ENCODE measurements at regions not wholly inside any gene's neighbourhood (a gene's known extent, or its start where the extent isn't known, plus 50 kb on each side); places are given as distances from the start of the nearest gene placed in this dataset.

DNA sequence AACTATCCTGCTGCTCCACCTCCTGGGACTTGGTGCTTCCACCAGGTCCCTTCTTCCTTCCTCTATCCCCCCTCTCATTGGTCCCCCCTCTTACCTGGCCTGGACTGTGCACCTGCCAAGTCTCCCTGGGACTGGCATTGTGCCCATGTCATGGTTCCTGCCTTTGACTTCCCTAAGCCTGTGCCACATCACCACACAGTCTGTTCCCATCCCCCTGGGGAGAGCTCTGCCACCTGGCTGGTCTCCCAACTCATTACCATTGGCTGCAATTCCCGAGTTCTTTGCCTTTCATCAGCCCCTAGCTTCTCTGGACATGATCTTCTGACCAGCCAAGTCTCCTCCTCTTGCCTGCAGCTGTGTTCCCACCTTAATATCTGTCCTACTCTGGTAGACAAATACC lies 180.3 kb downstream of the SREK1 start:
- H3K27me3 ChIP-seq (ENCODE audit: insufficient read depth, low read length): no peaks in the 10 kb centered on the region
- H3K23ac ChIP-seq (ENCODE audit: insufficient read length, low read depth, low read length): no peak overlapping the region
- no peak overlapping the region for H3K4me3 Mint-ChIP-seq
- H3K4me1 Mint-ChIP-seq: peaks cover 3 to 5% of the 10 kb centered on the region in 2 experiments; a peak in 3 of 4 replicates
- H3K23me2 ChIP-seq (ENCODE audit: insufficient read length, low read depth, low read length, poor library complexity, severe bottlenecking): no peaks in the 10 kb centered on the region
- H3K56ac ChIP-seq (ENCODE audit: insufficient read length, low read depth, low read length): no peak overlapping the region
- H3K9ac ChIP-seq (ENCODE audit: extremely low read depth, insufficient read length, low read length): no peak overlapping the region
- no peak overlapping the region for H2BK15ac ChIP-seq (ENCODE audit: low read depth, low read length)
- no peaks in the 10 kb centered on the region for H3K79me1 ChIP-seq (ENCODE audit: insufficient read depth, low read depth, low read length, poor library complexity, severe bottlenecking)
- H4K91ac ChIP-seq (ENCODE audit: insufficient read length, low read depth, low read length): no peak overlapping the region
- H2AK5ac ChIP-seq (ENCODE audit: insufficient read length, low read length): no peak overlapping the region
- no peak overlapping the region for H2AFZ ChIP-seq (ENCODE audit: low read length)
- no peak overlapping the region for H3K4me2 ChIP-seq (ENCODE audit: insufficient read depth, insufficient read length, low read length)
- H3K36me3 Mint-ChIP-seq (ENCODE audit: insufficient read depth in 1 of 3, low read depth in 3 of 3): no peaks in the 10 kb centered on the region; a peak in 1 of 7 replicates
- no peak overlapping the region for H4K5ac ChIP-seq (ENCODE audit: insufficient read length, low read depth, low read length)
- WGBS (ENCODE audit: extremely low coverage, insufficient read length, low lambda C conversion rate): no CpG with 5 or more reads among the region's 1 CpG
- no peaks in the 10 kb centered on the region; a peak in 2 of 5 replicates for H3K9me3 Mint-ChIP-seq
- no peak overlapping the region for H3K18ac ChIP-seq (ENCODE audit: insufficient read length, low read depth, low read length)
- no peak for TF ChIP-seq CTCF (conservative IDR thresholded peaks at IDR 0.05)
- H4K8ac ChIP-seq (replicated peaks; ENCODE audit: insufficient read length, low read depth, low read length): no peak overlapping the region
- no peak overlapping the region for H2BK20ac ChIP-seq (ENCODE audit: low read depth, low read length, poor library complexity, severe bottlenecking)
- H3K27me3 Mint-ChIP-seq (ENCODE audit: low read depth): peaks cover 5% of the 10 kb centered on the region
- no peak overlapping the region for H2BK5ac ChIP-seq (ENCODE audit: insufficient read length, low read length)
- H2BK120ac ChIP-seq (ENCODE audit: low read depth, low read length, poor library complexity, severe bottlenecking): no peak overlapping the region
- no peak for DNase-seq
- no peak overlapping the region for H3K14ac ChIP-seq (ENCODE audit: insufficient read depth, low read length)
- no peak overlapping the region for H3K4ac ChIP-seq (ENCODE audit: low read depth, low read length)
- no peaks in the 10 kb centered on the region for H3K9me3 ChIP-seq (ENCODE audit: control insufficient read depth, low read depth, low read length)
- H3K27ac Mint-ChIP-seq: peak overlapping the region in 1 of 3 experiments; percentile 88; a peak in 1 of 7 replicates
- no peaks in the 10 kb centered on the region for H4K20me1 ChIP-seq (ENCODE audit: control insufficient read depth, insufficient read depth, insufficient read length)
- no peak overlapping the region for H3K27ac ChIP-seq (ENCODE audit: insufficient read length, low read depth, low read length)
- H3T11ph ChIP-seq (ENCODE audit: low read length): no peak overlapping the region
- H3K4me1 ChIP-seq (ENCODE audit: insufficient read depth, low read length): no peaks in the 10 kb centered on the region
- H2BK12ac ChIP-seq (ENCODE audit: insufficient read length, low read depth, low read length): no peak overlapping the region
- H3K79me2 ChIP-seq (ENCODE audit: insufficient read depth, low read length): no peaks in the 10 kb centered on the region

Data from H9 (cell line).